ENCODE measurements at regions not wholly inside any gene's neighbourhood (a gene's known extent, or its start where the extent isn't known, plus 50 kb on each side); places are given as distances from the start of the nearest gene placed in this dataset.

- intact Hi-C loops (cut with DNase I; ENCODE audit: low total_unique reads) = no loop called here
- DNase-seq = no peak
- H3K4me3 ChIP-seq = no peak overlapping the region
- no peaks in the 10 kb centered on the region for H3K9me3 ChIP-seq
- no peaks in the 10 kb centered on the region for H3K4me1 ChIP-seq
- no peak for TF ChIP-seq CTCF (IDR thresholded peaks at IDR 0.05)
- H3K36me3 ChIP-seq = no peaks in the 10 kb centered on the region
- H3K27me3 ChIP-seq = no peaks in the 10 kb centered on the region
- no peak overlapping the region for H3K27ac ChIP-seq
Observed at GRCh38 chr5:82662340-82662739, 384.2 kb upstream of the RPS23 start.

DNA sequence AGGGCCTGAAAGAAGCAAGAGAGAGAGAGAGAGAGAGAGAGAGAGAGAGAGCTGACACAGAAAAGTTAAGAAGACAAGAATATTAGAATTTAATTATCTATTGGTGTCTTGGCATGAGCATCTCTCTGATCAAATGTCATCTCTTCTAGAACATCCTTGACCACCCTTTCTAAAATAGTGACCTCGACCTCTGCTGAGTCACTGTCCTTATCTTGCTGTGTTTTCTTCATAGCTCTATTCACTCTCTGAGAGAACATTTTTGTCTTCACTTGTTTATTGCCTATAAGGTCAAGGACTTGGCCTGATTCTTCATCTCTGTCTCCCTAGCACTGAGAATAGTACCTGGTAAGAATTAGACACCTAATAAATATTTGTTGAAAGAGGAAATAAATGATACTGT lies 383.8 kb upstream of the RPS23 start:
- Histone ChIP-seq H3K4me3 (no peak overlapping the region), H3K9me3 (no peaks in the 10 kb centered on the region), H3K27ac (no peak overlapping the region), H3K4me1 (no peaks in the 10 kb centered on the region), H3K36me3 (no peaks in the 10 kb centered on the region), H3K27me3 (no peaks in the 10 kb centered on the region)
- TF ChIP-seq CTCF (IDR thresholded peaks at IDR 0.05) = no peak
- intact Hi-C loops (cut with DNase I; ENCODE audit: low total_unique reads) = no loop called here
- DNase-seq = no peak

DNA sequence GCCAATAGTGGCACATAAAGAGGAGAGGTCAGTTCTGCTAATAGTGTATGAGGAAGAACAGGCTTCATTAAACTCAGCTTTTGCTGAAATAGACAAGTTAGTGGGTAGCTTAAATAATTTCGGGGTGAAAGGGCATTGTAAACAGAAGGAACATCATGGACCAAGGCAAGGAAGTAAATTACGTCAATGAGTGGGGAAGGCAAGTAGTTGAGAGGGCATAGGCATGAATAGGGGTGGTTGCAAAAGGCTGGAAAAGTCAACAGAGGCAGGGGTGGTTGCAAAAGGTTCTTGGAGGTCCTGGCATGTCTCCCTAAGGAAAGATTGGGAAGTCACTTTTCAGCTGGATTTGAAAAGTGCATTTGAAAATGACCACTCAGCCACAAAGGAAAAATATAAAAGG lies 383.3 kb upstream of the RPS23 start:
- no peak overlapping the region for H3K4me3 ChIP-seq
- H3K4me1 ChIP-seq = no peaks in the 10 kb centered on the region
- H3K27me3 ChIP-seq = no peaks in the 10 kb centered on the region
- H3K9me3 ChIP-seq = no peaks in the 10 kb centered on the region
- DNase-seq = no peak
- H3K27ac ChIP-seq = no peak overlapping the region
- TF ChIP-seq CTCF (IDR thresholded peaks at IDR 0.05) = no peak
- H3K36me3 ChIP-seq = no peaks in the 10 kb centered on the region
- intact Hi-C loops (cut with DNase I; ENCODE audit: low total_unique reads) = no loop called here

GRCh38 chr5:82659115-82659514 lies 381.0 kb upstream of the RPS23 start:
- no peak overlapping the region for H3K27ac ChIP-seq
- intact Hi-C loops (cut with DNase I; ENCODE audit: low total_unique reads) = no loop called here
- H3K36me3 ChIP-seq = no peaks in the 10 kb centered on the region
- DNase-seq = no peak
- H3K4me3 ChIP-seq = no peak overlapping the region
- no peak for TF ChIP-seq CTCF (IDR thresholded peaks at IDR 0.05)
- no peaks in the 10 kb centered on the region for H3K9me3 ChIP-seq
- H3K4me1 ChIP-seq = no peaks in the 10 kb centered on the region
- H3K27me3 ChIP-seq = no peaks in the 10 kb centered on the region

GRCh38 chr5:82657033-82657699 lies 379.0 kb upstream of the RPS23 start:
- Histone ChIP-seq H3K9me3 (no peaks in the 10 kb centered on the region), H3K27ac (no peak overlapping the region), H3K36me3 (no peaks in the 10 kb centered on the region), H3K27me3 (no peaks in the 10 kb centered on the region), H3K4me3 (no peak overlapping the region), H3K4me1 (no peaks in the 10 kb centered on the region)
- DNase-seq = no peak
- no peak for TF ChIP-seq CTCF (IDR thresholded peaks at IDR 0.05)
- intact Hi-C loops (cut with DNase I; ENCODE audit: low total_unique reads) = no loop called here

GRCh38 chr5:82656341-82656761 lies 378.2 kb upstream of the RPS23 start:
- no peaks in the 10 kb centered on the region for H3K27me3 ChIP-seq
- no peak for DNase-seq
- intact Hi-C loops (cut with DNase I; ENCODE audit: low total_unique reads) = no loop called here
- H3K4me1 ChIP-seq = no peaks in the 10 kb centered on the region
- H3K36me3 ChIP-seq = no peaks in the 10 kb centered on the region
- H3K4me3 ChIP-seq = no peak overlapping the region
- TF ChIP-seq CTCF (IDR thresholded peaks at IDR 0.05) = no peak
- no peaks in the 10 kb centered on the region for H3K9me3 ChIP-seq
- H3K27ac ChIP-seq = no peak overlapping the region

Data from tibial artery (tissue), 4 donors.